MM.1S (cell line): ENCODE measurements at regions not wholly inside any gene's neighbourhood (a gene's known extent, or its start where the extent isn't known, plus 50 kb on each side); places are given as distances from the start of the nearest gene placed in this dataset.
A peak's percentile ranks its signal among the peaks of the same experiment; 100 is the strongest.

Experiments used
- DNase-seq: peaks from one replicate; pipeline ENCODE4 v3.0.0-alpha.2; 2015
- H2AFZ ChIP-seq: fragments of 300-600 bp; sonication (generic); 2 replicates; pipeline ENCODE4 v1.6.0; 2016; ENCODE audit warnings: antibody characterized with exemption, low read length
- H3F3A ChIP-seq: fragments of 300-600 bp; sonication (generic); 2 replicates; pipeline ENCODE4 v1.6.1; 2016; ENCODE audit warnings: mild to moderate bottlenecking, antibody characterized with exemption, low read length, moderate library complexity, mixed read lengths; ENCODE audit not compliant: insufficient read depth
- H3K27ac ChIP-seq: fragments of 300-600 bp; sonication (generic); 2 replicates; pipeline ENCODE4 v1.5.1; 2016; ENCODE audit warnings: mild to moderate bottlenecking, low read length
- H3K27me3 ChIP-seq: fragments of 300-600 bp; sonication (generic); replicated peaks from 2 replicates; pipeline ENCODE4 v1.6.0; 2016; ENCODE audit warnings: low read length; ENCODE audit not compliant: insufficient read depth
- H3K36me3 ChIP-seq: fragments of 300-600 bp; sonication (generic); replicated peaks from 2 replicates; pipeline ENCODE4 v1.6.1; 2016; ENCODE audit warnings: mild to moderate bottlenecking, low read length, mixed read lengths; ENCODE audit not compliant: insufficient read depth
- H3K4me1 ChIP-seq: fragments of 300-600 bp; sonication (generic); 2 replicates; pipeline ENCODE4 v1.6.1; 2016; ENCODE audit warnings: low read length, mixed read lengths
- H3K4me2 ChIP-seq: fragments of 300-600 bp; sonication (generic); 2 replicates; pipeline ENCODE4 v1.6.0; 2016; ENCODE audit warnings: low read depth, low read length
- H3K4me3 ChIP-seq: fragments of 300-600 bp; sonication (generic); 2 replicates; pipeline ENCODE4 v1.5.1; 2016; ENCODE audit warnings: low read length, mixed read lengths
- H3K79me2 ChIP-seq: fragments of 300-600 bp; sonication (generic); 2 replicates; pipeline ENCODE4 v1.6.1; 2016; ENCODE audit warnings: mixed run types, low read length, mixed read lengths
- H3K9ac ChIP-seq: fragments of 300-600 bp; sonication (generic); 2 replicates; pipeline ENCODE4 v1.6.1; 2016; ENCODE audit warnings: low read length, mixed read lengths
- H3K9me2 ChIP-seq: fragments of 300-600 bp; sonication (generic); replicated peaks from 2 replicates; pipeline ENCODE4 v1.6.1; 2016; ENCODE audit warnings: mild to moderate bottlenecking, low read length, mixed read lengths; ENCODE audit not compliant: insufficient read depth
- H3K9me3 ChIP-seq: fragments of 300-600 bp; sonication (generic); replicated peaks from 2 replicates; pipeline ENCODE4 v1.6.1; 2016; ENCODE audit warnings: mild to moderate bottlenecking, low read length, mixed read lengths; ENCODE audit not compliant: insufficient read depth
- H4K20me1 ChIP-seq: fragments of 300-600 bp; sonication (generic); 2 replicates; pipeline ENCODE4 v1.6.1; 2016; ENCODE audit warnings: mild to moderate bottlenecking, low read length, moderate library complexity, mixed read lengths; ENCODE audit not compliant: insufficient read depth
- CTCF ChIP-seq: fragments of 300-600 bp; sonication (generic); IDR thresholded peaks from 2 replicates; pipeline ENCODE4 v1.5.1; 2016; ENCODE audit warnings: antibody characterized with exemption, low read length, mixed read lengths
- EZH2 ChIP-seq: fragments of 300-600 bp; sonication (generic); optimal IDR thresholded peaks from 2 replicates; pipeline ENCODE3; 2017; ENCODE audit warnings: low read depth, mild to moderate bottlenecking, antibody characterized with exemption, low read length, mixed read lengths
- EZH2phosphoT487 ChIP-seq: fragments of 300-600 bp; sonication (generic); IDR thresholded peaks from 2 replicates; pipeline ENCODE4 v1.6.1; 2018; ENCODE audit warnings: antibody characterized with exemption, low read length

- H2AFZ ChIP-seq = no peak overlapping the region
- no peaks in the 10 kb centered on the region for H3K27me3 ChIP-seq
- H3K4me3 ChIP-seq = no peak overlapping the region
- DNase-seq = peak; percentile 59
- no peaks in the 10 kb centered on the region for H3K9me3 ChIP-seq
- no peak overlapping the region for H3K4me2 ChIP-seq
- no peaks in the 10 kb centered on the region for H3F3A ChIP-seq
- H3K4me1 ChIP-seq = peaks cover 10% of the 10 kb centered on the region
- TF ChIP-seq EZH2phosphoT487 (no peak), CTCF (no peak), EZH2 (no peak)
- no peaks in the 10 kb centered on the region for H3K79me2 ChIP-seq
- no peaks in the 10 kb centered on the region for H4K20me1 ChIP-seq
- no peaks in the 10 kb centered on the region for H3K9me2 ChIP-seq
- H3K36me3 ChIP-seq = no peaks in the 10 kb centered on the region
- H3K27ac ChIP-seq = no peak overlapping the region
- H3K9ac ChIP-seq = no peak overlapping the region
These were observed 188.7 kb downstream of the KITLG start for GRCh38 chr12:88391556-88391955.

GRCh38 chr12:88393017-88393767, 187.1 kb downstream of the KITLG start:
- peak; percentile 44 for DNase-seq
- Histone ChIP-seq H2AFZ (no peak overlapping the region), H3F3A (no peaks in the 10 kb centered on the region), H3K27me3 (no peaks in the 10 kb centered on the region), H3K27ac (no peak overlapping the region), H3K9me3 (no peaks in the 10 kb centered on the region), H3K4me3 (no peak overlapping the region), H3K79me2 (no peaks in the 10 kb centered on the region), H3K4me2 (no peak overlapping the region), H3K9ac (no peak overlapping the region), H3K36me3 (no peaks in the 10 kb centered on the region), H4K20me1 (no peaks in the 10 kb centered on the region), H3K4me1 (peaks cover 10% of the 10 kb centered on the region), H3K9me2 (no peaks in the 10 kb centered on the region)
- TF ChIP-seq EZH2phosphoT487 (no peak), EZH2 (no peak), CTCF (peak; percentile 59)

- Histone ChIP-seq H3K4me1 (0 out of 2 replicates have a peak, but pooled peaks cover 4% of the 10 kb centered on the region), H3K36me3 (no peaks in the 10 kb centered on the region), H3K9me2 (no peaks in the 10 kb centered on the region), H3K4me2 (no peak overlapping the region), H3K79me2 (no peaks in the 10 kb centered on the region), H3K4me3 (no peak overlapping the region), H3K9ac (no peak overlapping the region), H3K9me3 (no peaks in the 10 kb centered on the region), H4K20me1 (no peaks in the 10 kb centered on the region), H3K27ac (no peak overlapping the region), H3F3A (peaks cover 4% of the 10 kb centered on the region; the same call in 1 of the 2 replicates), H2AFZ (no peak overlapping the region), H3K27me3 (no peaks in the 10 kb centered on the region)
- TF ChIP-seq EZH2phosphoT487 = no peak
- TF ChIP-seq CTCF = no peak
- no peak for TF ChIP-seq EZH2
- DNase-seq = no peak
These were observed 182.2 kb downstream of the KITLG start for GRCh38 chr12:88398031-88398430.
